Liver (tissue), 7 donors: ENCODE measurements at regions not wholly inside any gene's neighbourhood (a gene's known extent, or its start where the extent isn't known, plus 50 kb on each side); places are given as distances from the start of the nearest gene placed in this dataset.
"Not testable (repeated sequence)": the region's sequence is repeated elsewhere in the genome, so short reads cannot be mapped to it uniquely, and the experiment has no call there.

Experiments used
- DNase-seq: peaks from one replicate; pipeline ENCODE4 v3.0.0-alpha.2; 2017; ENCODE audit warnings: low spot score
- H3K27ac ChIP-seq, 2 donors: one replicate each; pipeline ENCODE4 v1.7.0; 2013; ENCODE audit warnings: inconsistent platforms in 2 of 2, low read length in 2 of 2, control low read depth in 1 of 2, low read depth in 1 of 2, mild to moderate bottlenecking in 1 of 2
- H3K27me3 ChIP-seq, 4 donors: one replicate each; pipeline versions ENCODE4 v1.6.1 to v1.7.0; 2013; ENCODE audit warnings: low read length in 3 of 4, inconsistent platforms in 1 of 4, mild to moderate bottlenecking in 1 of 4, moderate library complexity in 1 of 4; ENCODE audit not compliant: control insufficient read depth in 4 of 4, insufficient read depth in 4 of 4
- H3K36me3 ChIP-seq, 4 donors: one replicate each; pipeline versions ENCODE4 v1.6.1 to v1.7.0; 2013; ENCODE audit warnings: low read length in 3 of 4, mild to moderate bottlenecking in 3 of 4, low read depth in 1 of 4, moderate library complexity in 1 of 4; ENCODE audit not compliant: control insufficient read depth in 4 of 4, insufficient read depth in 3 of 4
- H3K4me1 ChIP-seq, 4 donors: one replicate each; pipeline versions ENCODE4 v1.6.1 to v1.7.0; 2013; ENCODE audit warnings: low read length in 3 of 4, mild to moderate bottlenecking in 3 of 4, moderate library complexity in 1 of 4; ENCODE audit not compliant: control insufficient read depth in 4 of 4, insufficient read depth in 4 of 4
- H3K4me3 ChIP-seq, 3 donors: one replicate each; pipeline versions ENCODE4 v1.6.1 to v1.7.0; 2013; ENCODE audit warnings: low read length in 3 of 3, control low read depth in 1 of 3, low read depth in 1 of 3, mild to moderate bottlenecking in 1 of 3
- H3K9ac ChIP-seq, 2 donors: one replicate each; pipeline ENCODE4 v1.7.0; 2013; ENCODE audit warnings: low read length in 2 of 2, mild to moderate bottlenecking in 2 of 2, moderate library complexity in 2 of 2, control low read depth in 1 of 2, low read depth in 1 of 2
- H3K9me3 ChIP-seq, 4 donors: one replicate each; pipeline versions ENCODE4 v1.6.1 to v1.7.0; 2013; ENCODE audit warnings: low read length in 3 of 4; ENCODE audit not compliant: control insufficient read depth in 4 of 4
- EGR1 ChIP-seq, 2 donors: IDR thresholded peaks; 2 replicates each; pipeline ENCODE4 v1.6.1; 2016 to 2018; ENCODE audit warnings: antibody characterized with exemption in 2 of 2, low read depth in 2 of 2
- FOXA1 ChIP-seq: IDR thresholded peaks from 2 replicates; pipeline ENCODE4 v1.6.1; 2016; ENCODE audit warnings: antibody characterized with exemption
- FOXA2 ChIP-seq: IDR thresholded peaks from 2 replicates; pipeline ENCODE4 v1.6.1; 2016; ENCODE audit warnings: antibody characterized with exemption
- GABPA ChIP-seq, 2 donors: IDR thresholded peaks in 1 of 2; conservative IDR thresholded peaks in 1 of 2; 2 replicates each; pipeline ENCODE4 v1.6.1; 2016; ENCODE audit warnings: antibody characterized with exemption in 2 of 2, mild to moderate bottlenecking in 1 of 2, moderate library complexity in 1 of 2
- HNF4G ChIP-seq: IDR thresholded peaks from 2 replicates; pipeline ENCODE4 v1.6.1; 2016; ENCODE audit warnings: antibody characterized with exemption
- JUND ChIP-seq, 2 donors: IDR thresholded peaks; 2 replicates each; pipeline ENCODE4 v1.6.1; 2016; ENCODE audit warnings: antibody characterized with exemption in 2 of 2
- NR2F2 ChIP-seq: IDR thresholded peaks from 2 replicates; pipeline ENCODE4 v1.6.1; 2016; ENCODE audit warnings: antibody characterized with exemption
- RAD21 ChIP-seq, 2 donors: IDR thresholded peaks; 2 replicates each; pipeline ENCODE4 v1.6.1; 2016; ENCODE audit warnings: antibody characterized with exemption in 2 of 2, mild to moderate bottlenecking in 2 of 2
- RXRA ChIP-seq, 2 donors: IDR thresholded peaks; 2 replicates each; pipeline ENCODE4 v1.6.1; 2017 to 2018; ENCODE audit warnings: antibody characterized with exemption in 2 of 2, mild to moderate bottlenecking in 1 of 2
- SP1 ChIP-seq: IDR thresholded peaks from 2 replicates; pipeline ENCODE4 v1.6.1; 2018; ENCODE audit warnings: antibody characterized with exemption, mild to moderate bottlenecking
- TAF1 ChIP-seq: conservative IDR thresholded peaks from 2 replicates; pipeline ENCODE4 v1.6.1; 2016; ENCODE audit warnings: antibody characterized with exemption, mild to moderate bottlenecking
- WGBS: extraction: QIAGEN DNeasy Blood & Tissue Kit; methylation state at CpG from one replicate; pipeline ENCODE4 v1.1.7; 2013; 5-methylcytosine and 5-hydroxymethylcytosine counted together
- TF ChIP-seq, protein P1 (sequence below): IDR thresholded peaks from 2 replicates; pipeline ENCODE4 v1.6.1; 2016; ENCODE audit warnings: antibody characterized with exemption
- TF ChIP-seq, protein P2 (sequence below): IDR thresholded peaks from 2 replicates; pipeline ENCODE4 v1.6.1; 2016; ENCODE audit warnings: antibody characterized with exemption
- donor health status: healthy.
- donor health status: healthy.
- donor health status: healthy.
- donor health status: healthy.

DNA sequence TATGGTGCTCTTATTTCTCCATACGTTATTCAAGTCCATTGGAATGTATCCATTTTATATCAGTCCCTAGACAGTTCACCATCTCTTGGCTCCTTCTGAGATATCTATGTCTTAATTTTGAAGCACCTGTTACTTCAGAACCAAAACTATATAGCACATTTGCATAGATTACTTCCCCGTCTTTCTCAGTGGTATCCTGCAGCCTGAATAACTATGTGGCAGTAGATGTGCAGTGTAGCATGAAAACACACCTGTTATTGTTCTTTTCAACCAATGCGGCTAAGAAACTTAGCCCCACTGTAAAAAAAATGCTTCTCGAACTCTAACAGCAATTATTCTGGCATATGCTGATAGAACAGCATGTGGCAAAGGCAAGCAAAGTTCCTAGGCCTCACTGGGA, 1184.4 kb upstream of the ADGRB3 start (continued):
- TF ChIP-seq, protein P1, sequence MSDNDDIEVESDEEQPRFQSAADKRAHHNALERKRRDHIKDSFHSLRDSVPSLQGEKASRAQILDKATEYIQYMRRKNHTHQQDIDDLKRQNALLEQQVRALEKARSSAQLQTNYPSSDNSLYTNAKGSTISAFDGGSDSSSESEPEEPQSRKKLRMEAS: no peak
- TF ChIP-seq RXRA (IDR thresholded peaks at IDR 0.05): no peak

- H3K9ac ChIP-seq: no peak overlapping the region
- TF ChIP-seq SP1 (no peak), RAD21 (IDR thresholded peaks at IDR 0.05) (no peak), EGR1 (IDR thresholded peaks at IDR 0.05; ENCODE audit: low read depth in 2 of 2) (no peak), FOXA1 (no peak), JUND (IDR thresholded peaks at IDR 0.05) (no peak), HNF4G (no peak), GABPA (IDR thresholded peaks at IDR 0.05 in 1 of 2, conservative IDR thresholded peaks at IDR 0.05 in 1 of 2) (no peak)
- TF ChIP-seq, protein P2, sequence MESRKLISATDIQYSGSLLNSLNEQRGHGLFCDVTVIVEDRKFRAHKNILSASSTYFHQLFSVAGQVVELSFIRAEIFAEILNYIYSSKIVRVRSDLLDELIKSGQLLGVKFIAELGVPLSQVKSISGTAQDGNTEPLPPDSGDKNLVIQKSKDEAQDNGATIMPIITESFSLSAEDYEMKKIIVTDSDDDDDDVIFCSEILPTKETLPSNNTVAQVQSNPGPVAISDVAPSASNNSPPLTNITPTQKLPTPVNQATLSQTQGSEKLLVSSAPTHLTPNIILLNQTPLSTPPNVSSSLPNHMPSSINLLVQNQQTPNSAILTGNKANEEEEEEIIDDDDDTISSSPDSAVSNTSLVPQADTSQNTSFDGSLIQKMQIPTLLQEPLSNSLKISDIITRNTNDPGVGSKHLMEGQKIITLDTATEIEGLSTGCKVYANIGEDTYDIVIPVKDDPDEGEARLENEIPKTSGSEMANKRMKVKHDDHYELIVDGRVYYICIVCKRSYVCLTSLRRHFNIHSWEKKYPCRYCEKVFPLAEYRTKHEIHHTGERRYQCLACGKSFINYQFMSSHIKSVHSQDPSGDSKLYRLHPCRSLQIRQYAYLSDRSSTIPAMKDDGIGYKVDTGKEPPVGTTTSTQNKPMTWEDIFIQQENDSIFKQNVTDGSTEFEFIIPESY: no peak
- H3K9me3 ChIP-seq: no peaks in the 10 kb centered on the region
- no peak for DNase-seq
- H3K36me3 ChIP-seq: no peaks in the 10 kb centered on the region
- no peak overlapping the region for H3K4me3 ChIP-seq
- H3K4me1 ChIP-seq: no peaks in the 10 kb centered on the region
- H3K27ac ChIP-seq: no peak overlapping the region
- no peaks in the 10 kb centered on the region for H3K27me3 ChIP-seq
- 57% methylated on average over 4 of the region's 4 CpGs for WGBS
These were observed 1185.5 kb upstream of the ADGRB3 start for GRCh38 chr6:67449602-67450001.

GRCh38 chr6:67433124-67433523, 1202.0 kb upstream of the ADGRB3 start:
- no peak overlapping the region for H3K27ac ChIP-seq
- H3K9ac ChIP-seq: no peak overlapping the region
- no peaks in the 10 kb centered on the region for H3K36me3 ChIP-seq
- H3K4me3 ChIP-seq: no peak overlapping the region
- no peak for DNase-seq
- no peaks in the 10 kb centered on the region for H3K9me3 ChIP-seq
- no peaks in the 10 kb centered on the region for H3K27me3 ChIP-seq
- no peaks in the 10 kb centered on the region for H3K4me1 ChIP-seq
- TF ChIP-seq TAF1 (no peak), NR2F2 (no peak), JUND (IDR thresholded peaks at IDR 0.05) (no peak), FOXA2 (no peak), GABPA (IDR thresholded peaks at IDR 0.05 in 1 of 2, conservative IDR thresholded peaks at IDR 0.05 in 1 of 2) (no peak), EGR1 (IDR thresholded peaks at IDR 0.05; ENCODE audit: low read depth in 2 of 2) (no peak)
- TF ChIP-seq, protein P2: no peak
- WGBS: 65% methylated on average over 2 of the region's 2 CpGs

- H3K27me3 ChIP-seq: no peaks in the 10 kb centered on the region
- no peaks in the 10 kb centered on the region for H3K36me3 ChIP-seq
- H3K9me3 ChIP-seq: no peaks in the 10 kb centered on the region
- no peak overlapping the region for H3K9ac ChIP-seq
- no peak overlapping the region for H3K27ac ChIP-seq
- TF ChIP-seq GABPA (IDR thresholded peaks at IDR 0.05 in 1 of 2, conservative IDR thresholded peaks at IDR 0.05 in 1 of 2): no peak
- DNase-seq: no peak
- 59% methylated on average over 6 of the region's 6 CpGs for WGBS
- no peaks in the 10 kb centered on the region for H3K4me1 ChIP-seq
- H3K4me3 ChIP-seq: no peak overlapping the region
These were observed 1204.0 kb upstream of the ADGRB3 start for GRCh38 chr6:67431076-67431475.

DNA sequence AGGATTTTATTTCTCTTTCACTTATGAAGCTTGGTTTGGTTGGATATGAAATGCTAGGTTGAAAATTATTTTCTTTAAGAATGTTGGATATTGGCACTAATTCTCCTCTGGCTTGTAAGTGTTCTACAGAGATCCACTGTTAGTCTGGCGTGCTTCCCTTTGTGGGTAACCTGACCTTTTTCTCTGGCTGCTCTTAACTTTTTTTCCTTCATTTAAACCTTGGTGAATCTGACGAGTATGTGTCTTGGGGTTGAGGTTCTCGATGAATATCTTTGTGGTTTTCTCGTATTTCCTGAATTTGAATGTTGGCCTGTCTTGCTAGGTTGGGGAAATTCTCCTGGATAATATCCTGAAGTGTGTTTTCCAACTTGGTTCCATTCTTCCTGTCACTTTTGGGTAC, 1208.4 kb upstream of the ADGRB3 start:
- not testable (repeated sequence) for H3K27ac ChIP-seq, H3K36me3 ChIP-seq, DNase-seq, H3K9me3 ChIP-seq, H3K9ac ChIP-seq, H3K27me3 ChIP-seq, H3K4me1 ChIP-seq, H3K4me3 ChIP-seq
- WGBS: 78% methylated on average over 4 of the region's 4 CpGs
